ENCODE measurements at regions not wholly inside any gene's neighbourhood (a gene's known extent, or its start where the extent isn't known, plus 50 kb on each side); places are given as distances from the start of the nearest gene placed in this dataset.
"Not testable (repeated sequence)": the region's sequence is repeated elsewhere in the genome, so short reads cannot be mapped to it uniquely, and the experiment has no call there.

- TF ChIP-seq, protein P1, sequence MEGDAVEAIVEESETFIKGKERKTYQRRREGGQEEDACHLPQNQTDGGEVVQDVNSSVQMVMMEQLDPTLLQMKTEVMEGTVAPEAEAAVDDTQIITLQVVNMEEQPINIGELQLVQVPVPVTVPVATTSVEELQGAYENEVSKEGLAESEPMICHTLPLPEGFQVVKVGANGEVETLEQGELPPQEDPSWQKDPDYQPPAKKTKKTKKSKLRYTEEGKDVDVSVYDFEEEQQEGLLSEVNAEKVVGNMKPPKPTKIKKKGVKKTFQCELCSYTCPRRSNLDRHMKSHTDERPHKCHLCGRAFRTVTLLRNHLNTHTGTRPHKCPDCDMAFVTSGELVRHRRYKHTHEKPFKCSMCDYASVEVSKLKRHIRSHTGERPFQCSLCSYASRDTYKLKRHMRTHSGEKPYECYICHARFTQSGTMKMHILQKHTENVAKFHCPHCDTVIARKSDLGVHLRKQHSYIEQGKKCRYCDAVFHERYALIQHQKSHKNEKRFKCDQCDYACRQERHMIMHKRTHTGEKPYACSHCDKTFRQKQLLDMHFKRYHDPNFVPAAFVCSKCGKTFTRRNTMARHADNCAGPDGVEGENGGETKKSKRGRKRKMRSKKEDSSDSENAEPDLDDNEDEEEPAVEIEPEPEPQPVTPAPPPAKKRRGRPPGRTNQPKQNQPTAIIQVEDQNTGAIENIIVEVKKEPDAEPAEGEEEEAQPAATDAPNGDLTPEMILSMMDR (conservative IDR thresholded peaks at IDR 0.05) = no peak
- H3K27ac Mint-ChIP-seq (ENCODE audit: unreplicated experiment) = no peak overlapping the region
- peaks cover 6% of the 10 kb centered on the region for H3K36me3 Mint-ChIP-seq (ENCODE audit: low read depth)
- DNase-seq (ENCODE audit: low read depth, low spot score) = no peak
- H3K4me1 Mint-ChIP-seq = peaks cover 4% of the 10 kb centered on the region
- no peak overlapping the region for H3K4me3 Mint-ChIP-seq
- H3K27me3 Mint-ChIP-seq (ENCODE audit: low read depth) = no peaks in the 10 kb centered on the region
- peaks cover 15% of the 10 kb centered on the region for H3K9me3 Mint-ChIP-seq
These were observed 143.6 kb upstream of the ZNF521 start for GRCh38 chr18:25495606-25496005.

GRCh38 chr18:25494888-25495287 lies 142.9 kb upstream of the ZNF521 start:
- TF ChIP-seq, protein P1 (conservative IDR thresholded peaks at IDR 0.05) = no peak
- no peak for DNase-seq (ENCODE audit: low read depth, low spot score)
- H3K4me1 Mint-ChIP-seq = peaks cover 9% of the 10 kb centered on the region

GRCh38 chr18:25493401-25493800 lies 141.4 kb upstream of the ZNF521 start:
- TF ChIP-seq, protein P1 (conservative IDR thresholded peaks at IDR 0.05) = no peak
- no peak overlapping the region for H3K4me3 Mint-ChIP-seq
- peaks cover 9% of the 10 kb centered on the region for H3K4me1 Mint-ChIP-seq
- no peak overlapping the region for H3K27ac Mint-ChIP-seq (ENCODE audit: unreplicated experiment)
- peaks cover 9% of the 10 kb centered on the region for H3K9me3 Mint-ChIP-seq
- DNase-seq (ENCODE audit: low read depth, low spot score) = no peak
- H3K27me3 Mint-ChIP-seq (ENCODE audit: low read depth) = no peaks in the 10 kb centered on the region
- H3K36me3 Mint-ChIP-seq (ENCODE audit: low read depth) = peaks cover 6% of the 10 kb centered on the region

More at GRCh38 chr18:25494888-25495287, 142.9 kb upstream of the ZNF521 start:
- Mint-ChIP-seq H3K9me3 (peaks cover 15% of the 10 kb centered on the region), H3K36me3 (ENCODE audit: low read depth) (peaks cover 6% of the 10 kb centered on the region), H3K27ac (ENCODE audit: unreplicated experiment) (no peak overlapping the region), H3K27me3 (ENCODE audit: low read depth) (no peaks in the 10 kb centered on the region), H3K4me3 (no peak overlapping the region)

DNA sequence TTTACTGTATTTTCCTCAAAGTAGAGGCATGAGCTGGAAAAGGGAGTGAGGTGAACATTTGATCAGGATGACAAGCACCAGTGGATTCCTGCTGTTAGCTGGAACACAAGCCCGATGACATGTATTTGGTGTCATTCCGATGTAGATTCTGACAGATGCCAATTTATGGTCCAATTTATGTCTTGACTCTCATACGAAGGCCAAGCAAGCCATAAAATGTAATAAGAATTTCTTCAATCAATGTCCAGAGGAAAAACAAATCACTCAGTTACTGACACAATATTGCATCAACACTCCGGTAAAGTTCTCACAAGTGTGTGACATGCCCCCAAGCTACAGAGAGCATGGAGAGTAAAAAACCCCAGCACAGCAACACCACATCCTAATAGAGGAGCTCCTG lies 138.3 kb upstream of the ZNF521 start:
- H3K4me3 Mint-ChIP-seq = no peak overlapping the region
- TF ChIP-seq, protein P1 (conservative IDR thresholded peaks at IDR 0.05) = no peak
- no peak for DNase-seq (ENCODE audit: low read depth, low spot score)
- H3K27me3 Mint-ChIP-seq (ENCODE audit: low read depth) = no peaks in the 10 kb centered on the region
- peaks cover 6% of the 10 kb centered on the region for H3K9me3 Mint-ChIP-seq
- peaks cover 6% of the 10 kb centered on the region for H3K36me3 Mint-ChIP-seq (ENCODE audit: low read depth)
- H3K4me1 Mint-ChIP-seq = peaks cover 9% of the 10 kb centered on the region
- no peak overlapping the region for H3K27ac Mint-ChIP-seq (ENCODE audit: unreplicated experiment)

GRCh38 chr18:25473008-25473407 lies 121.0 kb upstream of the ZNF521 start:
- TF ChIP-seq, protein P1 (conservative IDR thresholded peaks at IDR 0.05) = no peak
- peaks cover 10% of the 10 kb centered on the region for H3K9me3 Mint-ChIP-seq
- H3K36me3 Mint-ChIP-seq (ENCODE audit: low read depth) = no peaks in the 10 kb centered on the region
- no peak for DNase-seq (ENCODE audit: low read depth, low spot score)
- H3K4me3 Mint-ChIP-seq = no peak overlapping the region
- H3K4me1 Mint-ChIP-seq = peaks cover 9% of the 10 kb centered on the region
- H3K27me3 Mint-ChIP-seq (ENCODE audit: low read depth) = no peaks in the 10 kb centered on the region
- no peak overlapping the region for H3K27ac Mint-ChIP-seq (ENCODE audit: unreplicated experiment)

DNA sequence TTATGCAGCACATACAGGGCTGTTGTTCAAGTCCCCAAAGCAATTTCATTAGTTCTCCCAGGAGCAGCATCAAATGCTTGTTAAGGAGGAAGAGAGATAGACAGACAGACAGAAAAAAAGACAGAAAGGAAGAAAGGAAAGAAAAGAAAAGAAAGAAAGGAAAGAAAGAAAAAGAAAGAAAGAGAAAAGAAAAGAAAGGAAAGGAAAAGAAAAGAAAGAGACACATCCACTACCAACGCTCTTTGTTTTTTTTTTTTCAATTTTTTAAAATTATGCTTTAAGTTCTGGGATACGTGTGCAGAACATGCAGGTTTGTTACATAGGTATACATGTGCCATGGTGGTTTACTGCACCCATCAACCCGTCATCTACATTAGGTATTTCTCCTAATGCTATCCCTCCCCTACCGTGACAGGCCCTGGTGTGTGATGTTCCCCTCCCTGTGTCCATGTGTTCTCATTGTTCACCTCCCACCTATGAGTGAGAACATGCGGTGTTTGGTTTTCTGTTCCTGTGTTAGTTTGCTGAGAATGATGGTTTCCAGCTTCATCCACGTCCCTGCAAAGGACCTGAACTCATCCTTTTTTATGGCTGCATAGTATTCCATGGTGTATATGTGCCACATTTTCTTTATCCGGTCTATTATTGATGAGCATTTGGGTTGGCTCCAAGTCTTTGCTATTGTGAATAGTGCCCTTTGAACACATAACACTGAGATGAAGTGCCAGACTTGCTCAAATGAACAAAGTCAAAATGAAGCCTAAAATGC lies 119.0 kb upstream of the ZNF521 start:
- not testable (repeated sequence) for H3K4me3 Mint-ChIP-seq; H3K9me3 Mint-ChIP-seq; DNase-seq (ENCODE audit: low read depth, low spot score); H3K27me3 Mint-ChIP-seq (ENCODE audit: low read depth); H3K36me3 Mint-ChIP-seq (ENCODE audit: low read depth); H3K27ac Mint-ChIP-seq (ENCODE audit: unreplicated experiment)
- H3K4me1 Mint-ChIP-seq = peaks cover 29% of the 10 kb centered on the region
